GM12872 (cell line): ENCODE measurements at regions not wholly inside any gene's neighbourhood (a gene's known extent, or its start where the extent isn't known, plus 50 kb on each side); places are given as distances from the start of the nearest gene placed in this dataset.

Experiments
- CTCF ChIP-seq: IDR thresholded peaks from 3 replicates; pipeline ENCODE4 v1.5.1; 2011; ENCODE audit warnings: low read depth, mild to moderate bottlenecking, low read length, moderate library complexity; ENCODE audit not compliant: insufficient read depth

GRCh38 chr21:35394634-35395369 lies 345.7 kb upstream of the RUNX1 start:
- no peak for TF ChIP-seq CTCF

- no peak for TF ChIP-seq CTCF
Observed at GRCh38 chr21:35394049-35394448, 344.9 kb upstream of the RUNX1 start.

GRCh38 chr21:35390013-35390776 lies 341.1 kb upstream of the RUNX1 start:
- TF ChIP-seq CTCF: no peak

GRCh38 chr21:35386491-35387079 lies 337.5 kb upstream of the RUNX1 start:
- no peak for TF ChIP-seq CTCF

GRCh38 chr21:35384375-35384774 lies 335.3 kb upstream of the RUNX1 start:
- no peak for TF ChIP-seq CTCF

GRCh38 chr21:35382696-35383095 lies 333.6 kb upstream of the RUNX1 start:
- no peak for TF ChIP-seq CTCF

GRCh38 chr21:35381743-35382310 lies 332.7 kb upstream of the RUNX1 start:
- no peak for TF ChIP-seq CTCF
